Neuronal stem cell (in vitro differentiated cells): ENCODE measurements at regions not wholly inside any gene's neighbourhood (a gene's known extent, or its start where the extent isn't known, plus 50 kb on each side); places are given as distances from the start of the nearest gene placed in this dataset.
A peak's percentile ranks its signal among the peaks of the same experiment; 100 is the strongest.

Experiments used
- DNase-seq: peaks from one replicate; pipeline ENCODE4 v3.0.0-alpha.2; 2013; ENCODE audit warnings: low spot score
- H2AFZ ChIP-seq: one replicate; pipeline ENCODE4 v1.6.1; 2013; ENCODE audit warnings: mild to moderate bottlenecking, low read length, inconsistent platforms
- H2AK5ac ChIP-seq: 2 replicates; pipeline ENCODE4 v1.6.1; 2013; ENCODE audit warnings: low read depth, mild to moderate bottlenecking, inconsistent platforms, low read length, moderate library complexity, mixed read lengths
- H2BK120ac ChIP-seq: 2 replicates; pipeline ENCODE4 v1.6.1; 2013; ENCODE audit warnings: low read depth, mild to moderate bottlenecking, inconsistent platforms, low read length, moderate library complexity, mixed read lengths
- H2BK12ac ChIP-seq: one replicate; pipeline ENCODE4 v1.6.1; 2013; ENCODE audit warnings: low read length, inconsistent platforms
- H2BK15ac ChIP-seq: 2 replicates; pipeline ENCODE4 v1.6.1; 2013; ENCODE audit warnings: mild to moderate bottlenecking, low read length, inconsistent platforms, mixed read lengths
- H2BK5ac ChIP-seq: one replicate; pipeline ENCODE4 v1.6.1; 2013; ENCODE audit warnings: inconsistent platforms, mild to moderate bottlenecking, low read length, moderate library complexity
- H3K14ac ChIP-seq: one replicate; pipeline ENCODE4 v1.6.1; 2013; ENCODE audit warnings: low read length, inconsistent platforms
- H3K18ac ChIP-seq: 2 replicates; pipeline ENCODE4 v1.6.1; 2013; ENCODE audit warnings: low read length, inconsistent platforms
- H3K23ac ChIP-seq: 2 replicates; pipeline ENCODE4 v1.6.1; 2013; ENCODE audit warnings: low read depth, mild to moderate bottlenecking, mixed read lengths, low read length, inconsistent platforms; ENCODE audit not compliant: poor library complexity
- H3K27ac ChIP-seq: replicated peaks from 3 replicates; pipeline ENCODE4 v1.5.1; 2013; ENCODE audit warnings: low read length, inconsistent platforms
- H3K27me3 ChIP-seq, 3 experiments: 2 replicates each; pipeline ENCODE4 v1.6.1; 2013; ENCODE audit warnings: low read length in 3 of 3, mild to moderate bottlenecking in 2 of 3, inconsistent platforms in 1 of 3, low read depth in 1 of 3, mixed read lengths in 1 of 3, moderate library complexity in 1 of 3; ENCODE audit not compliant: control insufficient read depth in 3 of 3, insufficient read depth in 3 of 3
- H3K36me3 ChIP-seq, 2 donors: replicated peaks in 1 of 2; 2 replicates each; pipeline ENCODE4 v1.6.1; 2013; ENCODE audit warnings: low read length in 2 of 2; ENCODE audit not compliant: control insufficient read depth in 2 of 2, insufficient read depth in 2 of 2
- H3K4ac ChIP-seq: 2 replicates; pipeline ENCODE4 v1.6.1; 2013; ENCODE audit warnings: inconsistent platforms, mild to moderate bottlenecking, low read length, moderate library complexity
- H3K4me1 ChIP-seq, 2 donors: 1 replicate in 1 of 2; 2 replicates in 1 of 2; pipeline ENCODE4 v1.6.1; 2013; ENCODE audit warnings: low read length in 2 of 2, low read depth in 1 of 2; ENCODE audit not compliant: control insufficient read depth in 2 of 2, insufficient read depth in 1 of 2
- H3K4me2 ChIP-seq: one replicate; pipeline ENCODE4 v1.6.1; 2013; ENCODE audit warnings: mild to moderate bottlenecking, low read length, inconsistent platforms; ENCODE audit not compliant: insufficient read depth, poor library complexity, severe bottlenecking
- H3K4me3 ChIP-seq, 2 donors: 2 replicates each; pipeline ENCODE4 v1.5.1; 2013; ENCODE audit warnings: low read length in 2 of 2, mild to moderate bottlenecking in 2 of 2, inconsistent platforms in 1 of 2, moderate library complexity in 1 of 2
- H3K79me1 ChIP-seq: one replicate; pipeline ENCODE4 v1.6.1; 2013; ENCODE audit warnings: low read depth, mild to moderate bottlenecking, inconsistent platforms, low read length, moderate library complexity
- H3K9ac ChIP-seq: one replicate; pipeline ENCODE4 v1.6.1; 2013; ENCODE audit warnings: mild to moderate bottlenecking, low read depth, low read length, inconsistent platforms; ENCODE audit not compliant: poor library complexity
- H3K9me3 ChIP-seq, 2 donors: replicated peaks in 1 of 2; 2 replicates each; pipeline versions ENCODE3 to v1.6.1; 2013; ENCODE audit warnings: low read length in 2 of 2, mild to moderate bottlenecking in 2 of 2, inconsistent platforms in 1 of 2, low read depth in 1 of 2, mixed read lengths in 1 of 2, moderate library complexity in 1 of 2; ENCODE audit not compliant: control insufficient read depth in 2 of 2, insufficient read depth in 1 of 2
- H4K8ac ChIP-seq: one replicate; pipeline ENCODE4 v1.6.1; 2013; ENCODE audit warnings: low read depth, mild to moderate bottlenecking, inconsistent platforms, low read length, moderate library complexity
- H4K91ac ChIP-seq: one replicate; pipeline ENCODE4 v1.6.1; 2013; ENCODE audit warnings: low read length, low read depth, mild to moderate bottlenecking, inconsistent platforms; ENCODE audit not compliant: poor library complexity
- WGBS, 2 donors: extraction: QIAGEN DNeasy Blood & Tissue Kit; methylation state at CpG; one replicate each; pipeline ENCODE4 v1.1.7; 2013; ENCODE audit warnings: missing lambda C conversion rate in 2 of 2, mixed read lengths in 1 of 2; ENCODE audit not compliant: insufficient read length in 2 of 2, insufficient replicate concordance in 1 of 2; ENCODE audit errors: extremely low coverage in 2 of 2; 5-methylcytosine and 5-hydroxymethylcytosine counted together

GRCh38 chr3:13703071-13703470, 154.1 kb downstream of the FBLN2 start:
- no peak overlapping the region for H3K23ac ChIP-seq
- H2BK15ac ChIP-seq, result no peak overlapping the region
- H3K79me1 ChIP-seq, result no peaks in the 10 kb centered on the region
- no peak overlapping the region for H3K4me2 ChIP-seq
- no peaks in the 10 kb centered on the region for H3K27me3 ChIP-seq
- H3K18ac ChIP-seq, result no peak overlapping the region
- no peak overlapping the region for H3K4me3 ChIP-seq
- H3K9ac ChIP-seq, result no peak overlapping the region
- H4K8ac ChIP-seq, result no peak overlapping the region
- no peak overlapping the region for H2AFZ ChIP-seq
- H3K4ac ChIP-seq, result no peak overlapping the region
- no peak for DNase-seq
- peaks cover 6 to 14% of the 10 kb centered on the region in 2 donors for H3K4me1 ChIP-seq
- no peak overlapping the region for H2BK12ac ChIP-seq
- no peak overlapping the region for H4K91ac ChIP-seq
- H3K27ac ChIP-seq, result no peak overlapping the region
- no peak overlapping the region for H2BK5ac ChIP-seq
- H2AK5ac ChIP-seq, result no peak overlapping the region
- no CpG with 5 or more reads among the region's 5 CpGs for WGBS, 2 donors
- H3K9me3 ChIP-seq, result no peaks in the 10 kb centered on the region
- no peak overlapping the region for H3K14ac ChIP-seq
- no peak overlapping the region for H2BK120ac ChIP-seq
- H3K36me3 ChIP-seq, result no peaks in the 10 kb centered on the region

DNA sequence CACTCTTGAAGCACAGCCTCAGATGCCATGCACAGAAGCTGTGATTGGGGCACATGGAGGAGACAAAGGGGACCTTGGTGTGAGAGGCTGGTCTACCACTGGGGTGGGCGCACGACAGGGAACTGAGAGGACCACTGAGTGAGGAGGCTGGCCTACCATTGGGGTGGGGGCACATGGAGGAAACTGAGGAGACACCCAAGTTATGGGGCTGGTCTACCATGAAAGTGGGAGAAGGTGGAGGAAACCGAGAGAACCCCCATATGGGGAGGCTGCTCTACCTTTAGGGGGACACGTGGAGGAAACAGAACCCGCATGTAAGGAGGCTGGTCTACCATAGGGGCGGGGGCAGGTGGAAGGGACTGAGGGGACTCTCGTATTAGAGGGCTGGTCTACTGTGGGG, 153.4 kb downstream of the FBLN2 start:
- H3K4me2 ChIP-seq, result no peak overlapping the region
- WGBS, 2 donors, result no CpG with 5 or more reads among the region's 7 CpGs

DNA sequence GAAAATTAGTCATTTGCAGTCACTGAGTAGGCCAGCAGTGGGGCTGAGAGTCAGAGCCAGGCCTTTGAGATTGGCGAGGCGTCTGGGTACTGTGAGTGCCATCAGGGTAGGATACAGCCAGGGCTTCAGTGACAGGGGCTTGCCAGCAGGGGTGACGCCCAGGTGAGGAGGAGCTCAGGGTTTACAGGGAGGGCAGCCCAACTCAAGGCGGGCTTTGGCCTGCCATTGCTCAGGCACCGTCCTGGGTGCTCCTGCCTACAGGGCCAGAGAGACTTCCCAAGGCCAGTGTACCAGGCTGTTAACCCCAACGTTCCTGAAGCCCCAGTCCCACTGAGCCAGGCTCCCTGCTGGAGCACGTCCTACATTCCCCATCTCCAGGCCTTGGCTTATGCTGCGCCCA, 152.0 kb downstream of the FBLN2 start:
- Histone ChIP-seq H3K4me1 (peaks cover 6 to 14% of the 10 kb centered on the region in 2 donors), H3K4ac (no peak overlapping the region), H3K27ac (no peak overlapping the region), H3K9ac (no peak overlapping the region), H3K4me2 (no peak overlapping the region), H3K18ac (no peak overlapping the region), H2BK120ac (no peak overlapping the region), H2BK12ac (no peak overlapping the region), H3K14ac (no peak overlapping the region), H2AK5ac (no peak overlapping the region), H3K27me3 (no peaks in the 10 kb centered on the region), H4K91ac (no peak overlapping the region), H3K4me3 (no peak overlapping the region), H3K36me3 (no peaks in the 10 kb centered on the region), H3K79me1 (no peaks in the 10 kb centered on the region), H2BK15ac (no peak overlapping the region), H3K9me3 (no peaks in the 10 kb centered on the region), H3K23ac (no peak overlapping the region), H2BK5ac (no peak overlapping the region), H2AFZ (no peak overlapping the region), H4K8ac (no peak overlapping the region)
- no CpG with 5 or more reads among the region's 8 CpGs for WGBS, 2 donors
- no peak for DNase-seq

More for the DNA sequence above, 153.4 kb downstream of the FBLN2 start:
- no peak overlapping the region for H3K4ac ChIP-seq
- H2AFZ ChIP-seq, result no peak overlapping the region
- no peak overlapping the region for H3K9ac ChIP-seq
- no peak overlapping the region for H3K18ac ChIP-seq
- H3K23ac ChIP-seq, result no peak overlapping the region
- no peaks in the 10 kb centered on the region for H3K79me1 ChIP-seq
- no peak overlapping the region for H4K91ac ChIP-seq
- H2BK5ac ChIP-seq, result no peak overlapping the region
- no peaks in the 10 kb centered on the region for H3K27me3 ChIP-seq
- H2BK15ac ChIP-seq, result no peak overlapping the region
- no peak overlapping the region for H2BK120ac ChIP-seq
- peak overlapping the region; percentile 36 for H2AK5ac ChIP-seq
- H3K14ac ChIP-seq, result peak overlapping the region; percentile 1
- H2BK12ac ChIP-seq, result no peak overlapping the region
- H3K4me3 ChIP-seq, result no peak overlapping the region
- no peak for DNase-seq
- H3K9me3 ChIP-seq, result no peaks in the 10 kb centered on the region
- H3K4me1 ChIP-seq, result peaks cover 6 to 14% of the 10 kb centered on the region in 2 donors
- H3K27ac ChIP-seq, result no peak overlapping the region
- H4K8ac ChIP-seq, result peak overlapping the region; percentile 29
- H3K36me3 ChIP-seq, result no peaks in the 10 kb centered on the region

GRCh38 chr3:13700362-13700761, 151.4 kb downstream of the FBLN2 start:
- Histone ChIP-seq H3K4ac (no peak overlapping the region), H3K23ac (no peak overlapping the region), H2BK12ac (no peak overlapping the region), H2AK5ac (no peak overlapping the region), H3K4me1 (peaks cover 6 to 14% of the 10 kb centered on the region in 2 donors), H4K8ac (no peak overlapping the region), H2BK120ac (no peak overlapping the region), H3K79me1 (no peaks in the 10 kb centered on the region), H3K14ac (no peak overlapping the region), H2BK15ac (no peak overlapping the region), H3K27ac (no peak overlapping the region), H4K91ac (no peak overlapping the region), H3K27me3 (peaks cover 0 to under 1% (median 0%) of the 10 kb centered on the region in 3 experiments), H2AFZ (no peak overlapping the region), H3K9me3 (no peaks in the 10 kb centered on the region), H3K4me2 (no peak overlapping the region), H3K18ac (no peak overlapping the region), H3K9ac (no peak overlapping the region), H3K36me3 (no peaks in the 10 kb centered on the region), H2BK5ac (no peak overlapping the region), H3K4me3 (no peak overlapping the region)
- no CpG with 5 or more reads among the region's 7 CpGs for WGBS, 2 donors
- DNase-seq, result no peak
